NCI-H187 treated with DMSO at 0.1 percent for 48 hours (cell line): ENCODE measurements at regions not wholly inside any gene's neighbourhood (a gene's known extent, or its start where the extent isn't known, plus 50 kb on each side); places are given as distances from the start of the nearest gene placed in this dataset.

Experiments used
- DNase-seq: peaks from one replicate; lab custom pipeline; 2025; lab: John Stamatoyannopoulos, UW

DNA sequence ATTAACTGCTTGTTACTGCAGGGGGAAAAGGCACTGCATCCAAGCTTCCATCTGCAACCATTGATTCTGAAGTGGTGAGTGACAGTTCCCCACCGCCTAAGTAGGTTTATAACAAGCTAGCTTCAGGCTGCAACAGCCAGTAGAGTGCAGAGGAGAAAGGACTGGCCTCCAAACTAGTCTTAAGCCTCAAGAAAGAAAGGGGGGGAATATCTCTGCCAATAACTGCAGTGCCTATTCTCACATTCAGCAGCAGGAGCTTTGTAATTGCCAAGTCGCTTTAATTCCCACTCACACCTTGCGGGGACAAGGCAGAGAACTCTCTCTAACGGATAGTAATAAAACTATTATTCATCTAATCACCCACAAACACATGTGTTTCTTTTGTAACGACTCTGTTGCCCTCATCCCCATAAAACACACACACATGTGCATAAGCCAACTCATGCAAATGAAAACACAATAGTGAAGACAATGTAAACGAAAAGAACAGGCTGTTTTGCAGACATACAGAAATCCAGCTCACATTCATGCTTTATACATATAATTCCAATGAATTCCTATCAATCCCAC lies 1963.3 kb upstream of the PIK3C3 start:
- DNase-seq = no peak

GRCh38 chr18:39990540-39990939 lies 1964.5 kb upstream of the PIK3C3 start:
- no peak for DNase-seq

DNA sequence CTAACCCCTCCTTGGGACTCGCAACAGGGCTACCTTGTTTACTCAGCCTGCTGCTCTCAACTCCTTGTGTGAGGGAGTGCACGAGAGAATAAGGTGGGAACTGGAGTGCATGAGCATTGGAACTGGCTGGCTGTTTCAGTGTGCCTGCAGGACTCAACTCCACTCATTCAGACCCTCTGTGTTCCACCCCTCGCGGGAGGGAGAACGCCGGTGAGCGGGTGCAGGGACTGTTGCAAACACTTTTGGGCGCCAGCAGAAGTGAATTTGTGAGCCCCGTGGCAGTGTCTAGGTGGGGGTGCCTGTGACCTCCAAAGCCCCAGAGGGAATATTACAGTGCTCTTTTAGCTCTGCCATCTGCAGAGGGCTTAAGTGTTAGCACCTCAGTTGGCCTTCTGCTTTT lies 1978.3 kb upstream of the PIK3C3 start:
- DNase-seq = no peak

DNA sequence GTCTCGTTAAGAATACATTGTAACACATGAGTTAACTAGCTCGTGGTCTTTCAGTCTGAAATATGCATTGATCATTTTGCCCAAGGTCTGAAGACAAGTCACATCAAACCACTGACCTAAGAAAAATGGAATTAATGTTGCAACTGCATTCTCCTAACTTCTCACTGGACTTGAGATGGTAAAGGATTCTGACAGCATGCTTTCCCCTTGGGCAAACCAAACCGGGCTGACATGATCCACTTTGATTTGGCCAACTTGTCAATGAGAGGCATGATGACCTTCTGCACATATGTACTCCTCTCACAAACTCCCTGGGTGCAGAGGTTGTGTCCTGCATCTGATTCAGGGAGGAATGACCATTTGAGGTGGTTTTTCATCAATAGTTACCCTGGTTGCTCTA lies 1982.5 kb upstream of the PIK3C3 start:
- DNase-seq = no peak

- no peak for DNase-seq
Measured at GRCh38 chr18:39969803-39970494, 1985.1 kb upstream of the PIK3C3 start.

DNA sequence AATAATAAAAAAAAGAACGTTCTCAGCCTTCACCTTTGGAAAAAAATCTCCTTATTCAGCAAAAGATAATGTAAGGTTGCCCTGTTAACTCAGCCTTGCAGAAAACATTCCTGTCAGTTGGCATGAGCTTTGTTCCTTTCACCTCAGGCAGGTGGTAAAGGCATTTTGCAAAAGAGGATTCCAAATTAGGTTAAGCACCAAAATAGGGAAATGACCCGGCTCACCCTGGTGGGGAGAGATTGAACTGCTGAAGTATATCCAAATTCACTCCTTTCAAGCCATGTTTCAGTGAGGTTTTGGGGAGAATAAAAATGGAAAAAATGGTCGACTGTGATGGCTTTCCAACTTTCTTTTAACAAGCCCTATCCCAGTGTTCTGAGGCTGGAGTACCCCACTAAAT lies 1988.8 kb upstream of the PIK3C3 start:
- no peak for DNase-seq

DNA sequence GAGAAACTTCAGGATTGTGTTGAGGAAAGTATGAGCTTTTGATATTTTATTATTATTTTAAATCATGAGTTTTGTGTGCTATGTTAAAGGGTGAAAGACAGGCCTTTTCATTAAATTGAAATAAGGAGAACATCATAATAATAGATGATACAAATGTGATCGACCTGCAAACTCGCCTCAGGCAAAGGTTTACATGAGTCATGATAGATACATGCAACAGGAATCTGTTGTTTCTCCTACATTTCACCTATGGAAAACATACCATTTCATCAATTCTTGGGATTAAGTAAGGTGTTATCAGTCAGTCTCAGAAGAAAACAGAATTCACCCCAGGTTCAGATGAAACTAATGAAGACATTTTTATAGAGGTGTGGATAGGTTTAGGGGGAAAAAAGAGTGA lies 1992.5 kb upstream of the PIK3C3 start:
- no peak for DNase-seq

- DNase-seq = no peak
Measured at GRCh38 chr18:39960550-39960949, 1994.5 kb upstream of the PIK3C3 start.

GRCh38 chr18:39959839-39960238 lies 1995.2 kb upstream of the PIK3C3 start:
- no peak for DNase-seq

DNA sequence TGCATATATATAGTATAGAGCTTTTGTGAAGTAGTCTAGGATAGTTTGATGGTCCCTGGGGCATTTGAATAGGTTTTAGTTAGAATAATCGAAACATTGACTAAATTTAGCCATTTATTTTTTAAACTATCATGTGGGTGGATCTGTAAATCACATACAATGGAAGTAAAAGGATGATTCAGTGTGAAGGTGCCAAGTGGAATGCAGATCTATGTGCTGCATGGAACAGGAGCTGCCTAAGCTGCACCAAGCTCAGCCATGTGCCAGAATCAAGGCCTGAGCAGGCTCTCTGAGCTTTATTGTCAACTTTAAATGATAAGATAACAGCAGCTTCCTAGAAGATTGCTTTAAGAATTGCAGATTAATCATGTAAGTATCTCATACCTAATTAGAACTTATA lies 1996.2 kb upstream of the PIK3C3 start:
- DNase-seq = no peak

- no peak for DNase-seq
Measured at GRCh38 chr18:39952816-39953215, 2002.2 kb upstream of the PIK3C3 start.

DNA sequence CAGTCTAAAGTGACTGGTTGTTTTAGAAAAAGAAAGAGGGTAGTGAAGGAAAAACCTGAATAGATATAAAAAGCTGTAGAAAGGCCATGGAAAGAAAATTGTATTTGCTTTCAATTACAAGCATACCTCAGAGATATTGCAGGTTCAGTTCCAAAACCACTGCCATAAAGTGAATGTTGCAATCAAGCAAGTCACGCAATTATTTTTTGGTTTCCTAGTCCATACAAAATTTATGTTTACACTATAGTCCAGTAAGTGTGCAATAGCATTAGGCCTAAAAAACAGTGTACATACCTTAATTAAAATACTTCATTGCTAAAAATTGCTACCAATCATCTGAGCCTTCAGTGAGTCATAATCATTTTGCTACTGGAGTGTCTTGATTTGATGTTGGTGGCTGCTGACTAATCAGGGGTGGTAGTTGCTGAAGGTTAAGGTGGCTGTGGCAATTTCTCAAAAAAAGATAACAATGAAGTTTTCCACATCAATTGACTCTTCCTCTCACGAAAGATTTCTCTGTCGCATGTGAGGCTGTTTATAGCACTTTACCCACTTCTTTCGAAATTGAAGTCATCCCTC lies 2003.8 kb upstream of the PIK3C3 start:
- no peak for DNase-seq

DNA sequence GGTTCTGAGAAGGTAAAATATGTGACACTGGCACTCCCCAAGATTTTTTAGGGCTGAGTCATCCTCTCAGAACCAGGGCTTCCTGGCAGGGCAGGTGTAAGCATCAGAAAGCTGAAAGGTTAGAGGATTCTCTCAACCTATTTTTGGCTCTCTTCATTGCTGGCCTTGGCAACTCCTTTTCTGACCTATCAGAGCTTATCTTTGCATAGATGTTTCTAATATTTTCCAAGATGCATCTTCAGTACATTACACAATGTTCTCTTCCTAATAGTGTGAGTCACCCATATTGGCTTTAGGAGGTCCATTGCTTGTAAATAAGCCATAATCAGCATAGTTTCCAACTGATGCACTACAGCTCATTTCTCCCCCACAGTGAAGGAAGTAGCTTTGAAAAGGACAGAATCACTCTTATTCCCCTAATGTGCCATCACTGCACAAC lies 2008.4 kb upstream of the PIK3C3 start:
- no peak for DNase-seq

GRCh38 chr18:39945076-39945475 lies 2010.0 kb upstream of the PIK3C3 start:
- no peak for DNase-seq

DNA sequence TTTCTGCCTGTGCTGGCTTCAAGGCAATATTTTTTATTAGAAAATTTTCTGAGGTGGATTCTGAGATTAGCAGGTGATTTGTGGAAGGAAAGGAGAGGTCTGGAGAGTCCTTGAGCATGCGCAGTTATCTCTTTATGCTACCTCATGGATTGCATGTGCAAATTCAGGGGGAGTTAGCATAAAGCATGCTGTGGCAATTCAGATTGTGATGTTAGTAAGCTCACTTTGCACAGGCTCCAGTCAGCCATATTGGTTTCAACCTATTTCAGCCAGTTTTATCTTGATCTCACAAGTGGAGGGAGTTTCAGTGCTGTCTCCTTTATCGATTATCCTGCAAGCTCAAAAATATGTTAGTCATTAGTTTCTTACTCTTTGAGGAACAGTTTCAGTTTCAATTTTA lies 2012.3 kb upstream of the PIK3C3 start:
- no peak for DNase-seq

DNA sequence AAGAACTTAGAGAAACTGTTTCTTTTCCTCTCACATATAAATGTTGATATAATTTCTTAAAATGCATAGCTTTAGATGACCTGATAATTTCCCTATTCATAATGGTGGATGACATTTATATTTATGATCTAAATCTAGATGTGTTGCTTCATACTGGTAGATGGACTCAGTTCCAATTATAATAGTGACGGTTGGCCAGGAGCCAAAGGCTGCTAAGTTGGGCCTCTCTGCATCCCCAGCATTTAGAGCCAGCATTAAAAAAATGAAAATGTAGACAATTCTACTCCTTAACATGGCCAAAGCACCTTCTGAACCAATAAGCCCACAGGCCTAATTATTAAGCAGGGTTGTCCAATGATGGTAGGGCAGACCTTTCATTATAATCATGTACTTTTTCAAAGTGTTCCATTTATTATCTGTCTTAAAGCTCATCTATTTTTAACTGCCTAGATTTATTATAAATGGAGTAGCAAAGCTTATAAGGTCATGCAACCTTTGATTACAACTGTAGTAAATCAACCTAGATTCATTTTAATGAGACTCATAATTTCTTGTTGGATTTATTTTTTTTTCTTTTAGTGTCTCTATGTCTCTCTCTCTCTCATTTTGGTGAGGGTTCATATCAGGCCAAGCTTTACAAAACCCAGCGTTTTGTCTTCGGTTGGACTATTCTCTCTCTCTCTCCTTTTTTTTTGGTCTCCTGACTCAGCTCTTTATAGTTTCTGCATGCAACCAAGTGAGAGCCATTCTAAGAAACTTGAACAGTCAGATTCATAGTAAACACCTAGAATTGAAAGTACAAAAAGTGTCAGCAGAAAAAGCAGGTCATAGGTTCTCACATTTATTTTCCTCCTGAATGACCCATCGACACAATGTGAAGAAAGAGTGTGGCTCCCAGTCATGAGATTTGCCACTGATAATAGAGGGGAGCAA lies 2016.1 kb upstream of the PIK3C3 start:
- no peak for DNase-seq

- DNase-seq = no peak
Measured at GRCh38 chr18:39935598-39935997, 2019.4 kb upstream of the PIK3C3 start.

DNA sequence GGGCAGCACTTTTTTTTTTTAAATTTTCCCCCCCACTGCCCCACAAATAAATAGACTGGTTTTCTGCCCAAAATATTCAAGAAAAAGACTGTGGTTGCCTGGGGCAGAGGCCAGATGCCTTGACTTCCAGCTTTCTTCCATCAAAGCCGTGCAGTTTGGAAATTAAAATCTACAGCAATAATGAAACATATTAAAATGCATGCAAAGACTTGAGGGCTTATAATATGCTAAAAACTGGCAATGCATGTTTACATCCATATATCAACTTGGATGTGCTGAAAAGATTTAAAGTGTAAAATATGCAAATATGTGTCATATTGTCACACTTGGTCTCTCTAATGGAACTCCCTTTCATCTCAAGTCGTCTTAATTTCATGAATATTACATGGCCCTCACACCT lies 2036.2 kb upstream of the PIK3C3 start:
- DNase-seq = no peak

GRCh38 chr18:39913672-39914366 lies 2041.2 kb upstream of the PIK3C3 start:
- no peak for DNase-seq

DNA sequence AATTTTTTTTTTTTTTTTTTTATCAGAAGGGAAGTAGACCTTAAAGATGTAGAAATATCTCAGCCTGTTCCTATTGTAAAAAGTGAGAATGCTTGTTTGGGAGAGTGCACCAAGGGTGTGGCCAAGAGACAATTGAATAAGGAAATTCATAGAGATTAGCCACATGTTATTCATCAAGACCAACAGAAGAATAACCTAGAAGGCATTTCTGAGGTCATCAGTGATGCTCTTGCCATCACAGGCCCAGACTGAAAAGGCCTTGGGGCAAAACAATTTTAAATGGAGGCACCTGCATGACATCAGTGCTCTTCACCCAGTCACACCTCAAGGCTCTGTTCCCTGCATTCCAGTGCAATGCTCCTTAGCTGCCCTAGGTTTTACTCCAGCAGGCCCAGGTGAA lies 2043.3 kb upstream of the PIK3C3 start:
- no peak for DNase-seq

DNA sequence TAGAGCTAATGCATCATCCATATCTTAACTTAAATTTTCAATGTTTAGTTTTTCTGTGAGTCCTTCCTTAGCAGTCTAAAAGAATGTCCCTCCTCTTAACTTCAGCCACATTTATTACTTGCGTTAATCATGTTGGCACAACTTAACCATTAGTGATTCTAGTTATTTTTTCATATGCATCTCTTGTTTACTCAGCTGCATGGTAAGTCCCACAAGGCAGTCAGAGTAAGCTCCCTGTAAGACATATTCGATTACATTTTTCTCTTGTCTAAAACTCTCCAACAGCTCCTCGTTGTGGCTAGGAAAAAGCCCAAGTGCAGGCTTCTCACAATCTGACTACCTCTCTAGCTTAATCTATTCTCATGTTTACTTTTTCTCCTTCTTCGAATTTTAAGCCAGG lies 2045.3 kb upstream of the PIK3C3 start:
- DNase-seq = no peak

- no peak for DNase-seq
Measured at GRCh38 chr18:39886136-39886535, 2068.9 kb upstream of the PIK3C3 start.
